Vagina (tissue), 2 donors: ENCODE measurements at regions not wholly inside any gene's neighbourhood (a gene's known extent, or its start where the extent isn't known, plus 50 kb on each side); places are given as distances from the start of the nearest gene placed in this dataset.

ENCODE experiments used
- DNase-seq, 2 donors: peaks; one replicate each; pipeline ENCODE4 v3.0.0-alpha.2; 2017; ENCODE audit errors: extremely low spot score in 2 of 2
- H3K27ac ChIP-seq: fragments of 200-600 bp; sonication (generic); one replicate; pipeline ENCODE4 v1.5.1; 2019
- H3K27me3 ChIP-seq: fragments of 200-600 bp; sonication (generic); one replicate; pipeline ENCODE4 v1.5.1; 2019
- H3K36me3 ChIP-seq, 2 donors: fragments of 200-600 bp; sonication (generic); one replicate each; pipeline ENCODE4 v1.5.1; 2017 to 2019
- H3K4me1 ChIP-seq: fragments of 200-600 bp; sonication (generic); one replicate; pipeline ENCODE4 v1.5.1; 2019
- H3K4me3 ChIP-seq, 2 donors: fragments of 200-600 bp; sonication (generic); 1 replicate in 1 of 2; 2 replicates in 1 of 2; pipeline ENCODE4 v1.5.1; 2016 to 2019
- H3K9me3 ChIP-seq: fragments of 200-600 bp; sonication (generic); one replicate; pipeline ENCODE4 v1.5.1; 2019
- CTCF ChIP-seq, 3 experiments: fragments of 450-650 bp in 2 of 3; fragments of 200-600 bp in 1 of 3; sonication (generic) in 1 of 3; IDR thresholded peaks; one replicate each; pipeline ENCODE4 v1.5.1; 2017 to 2019; ENCODE audit warnings: antibody characterized with exemption in 3 of 3, mild to moderate bottlenecking in 2 of 3, moderate library complexity in 2 of 3
- POLR2A ChIP-seq, 2 donors: fragments of 450-650 bp; IDR thresholded peaks; one replicate each; pipeline ENCODE4 v1.6.1; 2017; ENCODE audit warnings: antibody characterized with exemption in 2 of 2, mild to moderate bottlenecking in 2 of 2, moderate library complexity in 2 of 2
- POLR2AphosphoS5 ChIP-seq, 2 donors: sonication (generic); formaldehyde crosslinking; IDR thresholded peaks; one replicate each; pipeline ENCODE4 v1.9.0; 2017; ENCODE audit warnings: antibody characterized with exemption in 2 of 2, mild to moderate bottlenecking in 2 of 2, low read depth in 1 of 2; ENCODE audit not compliant: insufficient read depth in 1 of 2
- intact Hi-C: fragments of 100-400 bp; cut with DNase I; formaldehyde crosslinking; loops from one replicate; pipeline ENCODE4 v1.15.1; 2023

GRCh38 chr11:128086794-128087193 is 500.6 kb downstream of the ETS1 start:
- no peaks in the 10 kb centered on the region for H3K27me3 ChIP-seq
- TF ChIP-seq CTCF (IDR thresholded peaks at IDR 0.05) (no peak), POLR2A (IDR thresholded peaks at IDR 0.05) (no peak), POLR2AphosphoS5 (IDR thresholded peaks at IDR 0.05; ENCODE audit: insufficient read depth in 1 of 2, low read depth in 1 of 2) (no peak)
- DNase-seq, result no peak
- H3K9me3 ChIP-seq, result peaks cover 2% of the 10 kb centered on the region
- H3K27ac ChIP-seq, result no peak overlapping the region
- H3K36me3 ChIP-seq, result no peaks in the 10 kb centered on the region
- intact Hi-C loops, result no loop called here
- H3K4me1 ChIP-seq, result no peaks in the 10 kb centered on the region
- no peak overlapping the region for H3K4me3 ChIP-seq

- H3K36me3 ChIP-seq, result no peaks in the 10 kb centered on the region
- peaks cover 2% of the 10 kb centered on the region for H3K9me3 ChIP-seq
- no peak for DNase-seq
- TF ChIP-seq POLR2A (IDR thresholded peaks at IDR 0.05), result no peak
- TF ChIP-seq CTCF (IDR thresholded peaks at IDR 0.05), result no peak
- TF ChIP-seq POLR2AphosphoS5 (IDR thresholded peaks at IDR 0.05; ENCODE audit: insufficient read depth in 1 of 2, low read depth in 1 of 2), result no peak
- H3K27ac ChIP-seq, result no peak overlapping the region
- H3K4me1 ChIP-seq, result no peaks in the 10 kb centered on the region
- intact Hi-C loops, result no loop called here
- no peaks in the 10 kb centered on the region for H3K27me3 ChIP-seq
- H3K4me3 ChIP-seq, result no peak overlapping the region
Measured at GRCh38 chr11:128085276-128085675, 502.1 kb downstream of the ETS1 start.

- no peaks in the 10 kb centered on the region for H3K36me3 ChIP-seq
- H3K4me1 ChIP-seq, result no peaks in the 10 kb centered on the region
- H3K4me3 ChIP-seq, result no peak overlapping the region
- H3K9me3 ChIP-seq, result no peaks in the 10 kb centered on the region
- TF ChIP-seq CTCF (IDR thresholded peaks at IDR 0.05) (no peak), POLR2A (IDR thresholded peaks at IDR 0.05) (no peak), POLR2AphosphoS5 (IDR thresholded peaks at IDR 0.05; ENCODE audit: insufficient read depth in 1 of 2, low read depth in 1 of 2) (no peak)
- H3K27ac ChIP-seq, result no peak overlapping the region
- H3K27me3 ChIP-seq, result no peaks in the 10 kb centered on the region
- intact Hi-C loops, result no loop called here
- no peak for DNase-seq
Measured at GRCh38 chr11:128082574-128082973, 504.8 kb downstream of the ETS1 start.

GRCh38 chr11:128069665-128070064 is 517.7 kb downstream of the ETS1 start:
- intact Hi-C loops, result no loop called here
- H3K27ac ChIP-seq, result no peak overlapping the region
- H3K36me3 ChIP-seq, result no peaks in the 10 kb centered on the region
- TF ChIP-seq POLR2AphosphoS5 (IDR thresholded peaks at IDR 0.05; ENCODE audit: insufficient read depth in 1 of 2, low read depth in 1 of 2), result no peak
- no peak for TF ChIP-seq POLR2A (IDR thresholded peaks at IDR 0.05)
- TF ChIP-seq CTCF (IDR thresholded peaks at IDR 0.05), result no peak
- H3K4me1 ChIP-seq, result no peaks in the 10 kb centered on the region
- H3K9me3 ChIP-seq, result no peaks in the 10 kb centered on the region
- no peak for DNase-seq
- H3K27me3 ChIP-seq, result no peaks in the 10 kb centered on the region
- no peak overlapping the region for H3K4me3 ChIP-seq

DNA sequence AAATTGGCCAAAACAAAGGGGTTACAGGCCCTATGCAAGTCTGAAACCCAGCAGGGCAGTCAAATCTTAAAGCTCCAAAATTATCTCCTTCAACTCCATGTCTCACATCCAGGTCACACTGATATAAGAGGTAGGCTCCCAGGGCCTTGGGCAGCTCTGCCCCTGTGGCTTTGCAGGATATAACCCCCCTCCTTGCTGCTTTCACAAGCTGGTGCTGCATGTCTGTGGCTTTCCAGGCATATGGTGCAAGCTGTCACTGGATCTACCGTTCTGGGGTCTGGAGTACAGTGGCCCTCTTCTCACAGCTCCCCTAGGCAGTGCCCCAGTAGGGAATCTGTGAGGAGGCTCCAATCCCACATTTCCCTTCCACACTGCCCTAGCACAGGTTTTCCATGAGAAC is 519.6 kb downstream of the ETS1 start:
- Histone ChIP-seq H3K36me3 (no peaks in the 10 kb centered on the region), H3K4me3 (no peak overlapping the region), H3K4me1 (no peaks in the 10 kb centered on the region), H3K27me3 (no peaks in the 10 kb centered on the region), H3K27ac (no peak overlapping the region), H3K9me3 (no peaks in the 10 kb centered on the region)
- DNase-seq, result no peak
- no peak for TF ChIP-seq CTCF (IDR thresholded peaks at IDR 0.05)
- no peak for TF ChIP-seq POLR2AphosphoS5 (IDR thresholded peaks at IDR 0.05; ENCODE audit: insufficient read depth in 1 of 2, low read depth in 1 of 2)
- no peak for TF ChIP-seq POLR2A (IDR thresholded peaks at IDR 0.05)
- intact Hi-C loops, result no loop called here
